Keratinocyte (primary cell): ENCODE measurements at regions not wholly inside any gene's neighbourhood (a gene's known extent, or its start where the extent isn't known, plus 50 kb on each side); places are given as distances from the start of the nearest gene placed in this dataset.

Source experiments
- DNase-seq: peaks from one replicate; pipeline ENCODE4 v3.0.0-alpha.2; 2011; ENCODE audit warnings: low read depth, missing footprints, low spot score
- FAIRE-seq: peaks from 2 replicates; lab custom pipeline; 2011; peaks lifted over from hg19 to GRCh38; lab: Jason Lieb, UNC
- H2AFZ ChIP-seq: 2 replicates; pipeline ENCODE4 v1.6.0; 2012; ENCODE audit warnings: low read length, control low read depth, inconsistent platforms; ENCODE audit not compliant: control insufficient read depth
- H3K27ac ChIP-seq: 2 replicates; pipeline ENCODE4 v1.5.1; 2011; ENCODE audit warnings: low read length; ENCODE audit not compliant: control insufficient read depth, insufficient read depth
- H3K27me3 ChIP-seq: 3 replicates; pipeline ENCODE4 v1.6.0; 2011; ENCODE audit warnings: low read length; ENCODE audit not compliant: control insufficient read depth, insufficient read depth; ENCODE audit errors: extremely low read depth
- H3K36me3 ChIP-seq, 2 experiments: 2 replicates in 1 of 2; 3 replicates in 1 of 2; pipeline ENCODE4 v1.5.1; 2011; ENCODE audit warnings: low read length in 2 of 2, mild to moderate bottlenecking in 1 of 2; ENCODE audit not compliant: control insufficient read depth in 2 of 2, insufficient read depth in 2 of 2; ENCODE audit errors: extremely low read depth in 1 of 2
- H3K4me1 ChIP-seq: 3 replicates; pipeline ENCODE4 v1.5.1; 2011; ENCODE audit warnings: low read length; ENCODE audit not compliant: control insufficient read depth, insufficient read depth; ENCODE audit errors: extremely low read depth
- H3K4me2 ChIP-seq: 3 replicates; pipeline ENCODE4 v1.6.0; 2011; ENCODE audit warnings: low read depth, low read length; ENCODE audit not compliant: control insufficient read depth, insufficient read depth; ENCODE audit errors: extremely low read depth
- H3K4me3 ChIP-seq, 3 experiments: fragments of 200-600 bp in 1 of 3; sonication (generic) in 1 of 3; 2 replicates in 2 of 3; 3 replicates in 1 of 3; pipeline ENCODE4 v1.5.1; 2011 to 2016; ENCODE audit warnings: low read length in 3 of 3, mild to moderate bottlenecking in 3 of 3, control low read depth in 2 of 3, inconsistent platforms in 1 of 3, low read depth in 1 of 3, mixed read lengths in 1 of 3, mixed run types in 1 of 3, moderate library complexity in 1 of 3; ENCODE audit not compliant: control insufficient read depth in 2 of 3, insufficient read depth in 2 of 3; ENCODE audit errors: extremely low read depth in 1 of 3
- H3K79me2 ChIP-seq: 2 replicates; pipeline ENCODE4 v1.6.0; 2012; ENCODE audit warnings: low read length; ENCODE audit not compliant: control insufficient read depth, insufficient read depth
- H3K9ac ChIP-seq: 3 replicates; pipeline ENCODE4 v1.6.0; 2011; ENCODE audit warnings: low read length; ENCODE audit not compliant: control insufficient read depth, insufficient read depth; ENCODE audit errors: extremely low read depth
- H3K9me1 ChIP-seq: 3 replicates; pipeline ENCODE4 v1.6.0; 2011; ENCODE audit warnings: low read length; ENCODE audit not compliant: control insufficient read depth, insufficient read depth; ENCODE audit errors: extremely low read depth
- H3K9me3 ChIP-seq: 2 replicates; pipeline ENCODE4 v1.5.1; 2012; ENCODE audit warnings: low read depth, low read length; ENCODE audit not compliant: control insufficient read depth
- H4K20me1 ChIP-seq: 3 replicates; pipeline ENCODE4 v1.6.0; 2011; ENCODE audit warnings: low read length; ENCODE audit not compliant: control insufficient read depth, insufficient read depth; ENCODE audit errors: extremely low read depth
- EZH2 ChIP-seq: IDR thresholded peaks from one replicate; pipeline ENCODE4 v1.6.1; 2012; ENCODE audit warnings: inconsistent platforms, mild to moderate bottlenecking, low read length, moderate library complexity
- dilution Hi-C: fragments of 300-500 bp; cut with MboI; formaldehyde crosslinking; loops from one replicate; pipeline ENCODE4 v1.7.0; 2020; ENCODE audit warnings: low sequenced_read_pairs; ENCODE audit not compliant: extremely low pct_ligation_motif_present
- TF ChIP-seq, protein P1 (sequence below), 3 experiments: IDR thresholded peaks in 1 of 3; conservative IDR thresholded peaks in 1 of 3; optimal IDR thresholded peaks in 1 of 3; 2 replicates in 2 of 3; 3 replicates in 1 of 3; pipeline versions ENCODE3 to v1.5.1; 2011; ENCODE audit warnings: low read length in 3 of 3, mild to moderate bottlenecking in 3 of 3, moderate library complexity in 2 of 3, control low read depth in 1 of 3, inconsistent platforms in 1 of 3; ENCODE audit not compliant: insufficient read depth in 2 of 3; ENCODE audit errors: extremely low read depth in 1 of 3

DNA sequence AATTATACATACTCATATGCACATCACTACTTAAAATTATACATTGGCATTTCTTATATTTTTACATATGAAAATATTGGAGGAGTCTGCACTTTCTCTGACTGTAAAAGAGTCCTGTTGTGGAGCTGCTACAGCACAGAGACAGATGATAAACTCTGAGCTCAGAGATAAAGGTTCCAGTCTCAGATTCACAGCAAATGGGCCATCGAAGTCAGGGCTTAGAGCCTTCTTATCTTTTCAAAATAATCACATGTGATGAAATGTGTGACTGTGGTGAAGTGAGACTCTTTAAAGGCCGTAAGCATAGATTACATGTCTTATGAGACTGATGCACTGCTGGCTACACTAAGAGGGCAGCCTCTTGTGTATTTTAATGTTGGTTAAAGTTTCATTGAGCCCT is 187.5 kb upstream of the SYNPR start:
- H4K20me1 ChIP-seq: no peaks in the 10 kb centered on the region
- H3K4me3 ChIP-seq: no peak overlapping the region
- no peaks in the 10 kb centered on the region for H3K27me3 ChIP-seq
- dilution Hi-C loops: no loop called here
- H3K36me3 ChIP-seq: no peaks in the 10 kb centered on the region
- H3K4me1 ChIP-seq: no peaks in the 10 kb centered on the region
- no peaks in the 10 kb centered on the region for H3K9me3 ChIP-seq
- no peak overlapping the region for H3K27ac ChIP-seq
- no peak overlapping the region for H2AFZ ChIP-seq
- H3K9ac ChIP-seq: no peak overlapping the region
- FAIRE-seq (no peak), DNase-seq (no peak)
- TF ChIP-seq EZH2: no peak
- TF ChIP-seq, protein P1, sequence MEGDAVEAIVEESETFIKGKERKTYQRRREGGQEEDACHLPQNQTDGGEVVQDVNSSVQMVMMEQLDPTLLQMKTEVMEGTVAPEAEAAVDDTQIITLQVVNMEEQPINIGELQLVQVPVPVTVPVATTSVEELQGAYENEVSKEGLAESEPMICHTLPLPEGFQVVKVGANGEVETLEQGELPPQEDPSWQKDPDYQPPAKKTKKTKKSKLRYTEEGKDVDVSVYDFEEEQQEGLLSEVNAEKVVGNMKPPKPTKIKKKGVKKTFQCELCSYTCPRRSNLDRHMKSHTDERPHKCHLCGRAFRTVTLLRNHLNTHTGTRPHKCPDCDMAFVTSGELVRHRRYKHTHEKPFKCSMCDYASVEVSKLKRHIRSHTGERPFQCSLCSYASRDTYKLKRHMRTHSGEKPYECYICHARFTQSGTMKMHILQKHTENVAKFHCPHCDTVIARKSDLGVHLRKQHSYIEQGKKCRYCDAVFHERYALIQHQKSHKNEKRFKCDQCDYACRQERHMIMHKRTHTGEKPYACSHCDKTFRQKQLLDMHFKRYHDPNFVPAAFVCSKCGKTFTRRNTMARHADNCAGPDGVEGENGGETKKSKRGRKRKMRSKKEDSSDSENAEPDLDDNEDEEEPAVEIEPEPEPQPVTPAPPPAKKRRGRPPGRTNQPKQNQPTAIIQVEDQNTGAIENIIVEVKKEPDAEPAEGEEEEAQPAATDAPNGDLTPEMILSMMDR (optimal IDR thresholded peaks at IDR 0.05 in 1 of 3, IDR thresholded peaks at IDR 0.05 in 1 of 3, conservative IDR thresholded peaks at IDR 0.05 in 1 of 3; ENCODE audit: extremely low read depth in 1 of 3, insufficient read depth in 2 of 3, low read length in 3 of 3): no peak
- no peak overlapping the region for H3K4me2 ChIP-seq
- no peaks in the 10 kb centered on the region for H3K79me2 ChIP-seq
- H3K9me1 ChIP-seq: no peaks in the 10 kb centered on the region

DNA sequence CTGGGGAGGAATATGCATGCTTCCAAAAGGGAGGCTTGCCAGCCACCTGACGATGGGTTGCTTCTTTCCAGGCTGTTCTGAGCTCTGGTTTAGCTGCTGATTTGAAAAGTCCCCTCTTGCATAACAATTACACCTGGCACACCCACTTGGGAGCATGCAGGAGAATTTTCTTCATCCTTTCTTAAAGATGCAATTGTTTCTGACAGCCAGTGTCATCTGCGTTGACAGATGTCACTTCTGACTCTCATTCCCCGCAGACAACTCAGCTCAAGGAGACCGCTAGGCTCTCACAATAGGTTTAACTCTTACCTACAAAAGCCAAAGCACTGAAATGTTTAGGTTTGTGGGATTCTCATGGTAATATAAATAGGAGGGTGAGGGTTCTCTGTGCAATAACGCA is 185.6 kb upstream of the SYNPR start:
- Histone ChIP-seq H3K9me3 (peaks cover 2% of the 10 kb centered on the region), H3K4me3 (no peak overlapping the region), H3K79me2 (no peaks in the 10 kb centered on the region), H4K20me1 (no peaks in the 10 kb centered on the region), H3K4me1 (no peaks in the 10 kb centered on the region), H3K9me1 (no peaks in the 10 kb centered on the region), H3K27ac (no peak overlapping the region), H3K36me3 (no peaks in the 10 kb centered on the region), H3K4me2 (no peak overlapping the region), H2AFZ (no peak overlapping the region), H3K9ac (no peak overlapping the region), H3K27me3 (no peaks in the 10 kb centered on the region)
- dilution Hi-C loops: no loop called here
- FAIRE-seq (no peak), DNase-seq (no peak)
- TF ChIP-seq EZH2: no peak
- TF ChIP-seq, protein P1 (optimal IDR thresholded peaks at IDR 0.05 in 1 of 3, IDR thresholded peaks at IDR 0.05 in 1 of 3, conservative IDR thresholded peaks at IDR 0.05 in 1 of 3; ENCODE audit: extremely low read depth in 1 of 3, insufficient read depth in 2 of 3, low read length in 3 of 3): no peak
